ENCODE measurements at regions not wholly inside any gene's neighbourhood (a gene's known extent, or its start where the extent isn't known, plus 50 kb on each side); places are given as distances from the start of the nearest gene placed in this dataset.
"Not testable (repeated sequence)": the region's sequence is repeated elsewhere in the genome, so short reads cannot be mapped to it uniquely, and the experiment has no call there.

GRCh38 chr21:15119486-15119885 lies 54.7 kb upstream of the NRIP1 start:
- no peak for DNase-seq (ENCODE audit: low spot score)

- no peak for DNase-seq (ENCODE audit: low spot score)
Measured at GRCh38 chr21:15121097-15121654, 56.4 kb upstream of the NRIP1 start.

- DNase-seq (ENCODE audit: low spot score), result no peak
Measured at GRCh38 chr21:15121655-15122120, 56.9 kb upstream of the NRIP1 start.

DNA sequence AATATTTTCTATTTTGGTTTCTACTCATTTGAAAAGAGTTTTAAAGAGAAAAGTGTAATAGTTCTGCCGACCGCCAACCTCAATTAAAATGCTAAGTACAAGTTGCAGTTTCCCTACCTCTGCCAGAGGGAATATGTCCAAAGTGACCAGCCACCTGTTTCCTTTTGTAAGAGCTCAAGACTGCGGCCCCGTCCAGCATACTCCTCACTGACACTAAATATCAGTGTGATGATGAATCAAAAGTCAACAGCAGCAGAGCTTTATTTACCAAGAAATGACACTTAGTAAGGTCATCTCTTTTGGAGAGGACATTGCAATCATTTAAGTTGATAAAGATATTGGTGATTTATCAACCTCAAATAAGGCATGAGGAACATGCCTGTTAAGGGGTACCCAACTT lies 57.4 kb upstream of the NRIP1 start:
- DNase-seq (ENCODE audit: low spot score), result no peak

DNA sequence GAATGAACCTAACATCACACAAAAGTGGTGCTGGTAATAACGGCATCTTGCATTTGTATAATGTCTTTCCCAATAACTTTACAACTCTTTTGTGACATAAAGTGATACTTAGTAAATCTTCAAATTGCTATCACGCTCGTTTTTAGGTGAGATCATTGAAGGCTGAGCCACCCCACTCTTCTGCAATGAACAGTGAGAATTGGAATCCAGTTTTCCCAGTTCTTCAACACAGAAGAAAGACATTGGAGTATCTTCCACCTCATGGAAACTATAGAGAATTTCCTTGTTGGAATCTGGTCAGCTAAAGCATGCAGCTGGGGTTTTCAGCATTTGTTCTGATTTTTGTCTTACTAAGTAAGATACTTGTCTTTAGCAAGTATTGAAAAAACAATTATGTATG lies 59.9 kb upstream of the NRIP1 start:
- DNase-seq (ENCODE audit: low spot score), result no peak

DNA sequence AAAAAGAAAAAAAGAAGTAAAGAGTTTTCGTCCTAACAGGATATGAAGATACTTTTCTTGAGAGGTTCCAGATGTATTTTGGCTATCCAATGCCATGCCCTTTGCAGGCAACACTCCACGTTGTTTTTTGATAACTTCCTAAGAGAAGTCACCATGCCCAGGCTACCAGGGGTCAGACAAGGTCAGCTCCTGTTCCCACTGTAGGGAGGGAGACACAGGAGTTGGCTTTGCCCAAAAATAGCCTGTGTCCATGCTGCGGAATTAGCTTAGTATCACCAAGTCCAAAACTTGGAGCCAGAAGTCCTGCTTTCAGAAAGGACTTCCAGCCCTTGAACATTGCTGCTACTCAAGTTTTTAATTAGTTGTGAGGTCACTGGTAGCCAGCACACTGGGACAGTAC lies 62.1 kb upstream of the NRIP1 start:
- no peak for DNase-seq (ENCODE audit: low spot score)

DNA sequence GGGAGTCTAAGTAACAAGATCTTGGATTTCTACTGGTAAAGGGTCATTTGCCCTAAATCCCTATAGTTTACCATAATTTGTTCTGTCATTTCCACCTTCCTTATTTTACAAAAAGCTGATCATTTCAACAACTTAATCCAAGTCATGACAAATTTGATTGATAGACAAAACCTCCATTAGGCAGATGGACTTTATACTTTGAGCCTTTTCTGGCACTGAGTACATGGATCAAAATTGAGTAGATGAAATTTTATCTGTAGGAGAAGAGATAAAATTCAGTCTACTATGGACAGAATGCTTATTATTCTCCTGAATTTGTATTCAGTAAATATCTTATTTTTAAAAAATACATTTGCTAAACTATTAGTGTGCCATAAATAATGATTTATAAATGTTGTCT lies 62.6 kb upstream of the NRIP1 start:
- no peak for DNase-seq (ENCODE audit: low spot score)

GRCh38 chr21:15128267-15128666 lies 63.5 kb upstream of the NRIP1 start:
- no peak for DNase-seq (ENCODE audit: low spot score)

DNA sequence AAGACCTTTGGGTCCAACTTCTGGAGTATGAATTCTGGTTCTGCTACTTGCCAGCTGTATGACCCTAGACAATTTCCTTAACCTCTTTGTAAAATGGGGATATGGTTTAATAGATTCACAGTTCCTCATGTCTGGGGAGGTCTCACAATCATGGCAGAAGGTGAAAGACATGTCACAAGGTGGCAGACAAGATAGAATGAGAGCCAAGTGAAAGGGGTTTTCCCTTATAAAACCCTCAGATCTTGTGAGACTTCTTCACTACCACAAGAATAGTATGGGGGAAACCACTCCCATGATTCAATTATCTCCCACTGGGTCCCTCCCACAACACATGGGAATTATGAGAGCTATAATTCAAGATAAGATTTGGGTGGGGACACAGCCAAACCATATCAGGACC lies 63.9 kb upstream of the NRIP1 start:
- not testable (repeated sequence) for DNase-seq (ENCODE audit: low spot score)

DNA sequence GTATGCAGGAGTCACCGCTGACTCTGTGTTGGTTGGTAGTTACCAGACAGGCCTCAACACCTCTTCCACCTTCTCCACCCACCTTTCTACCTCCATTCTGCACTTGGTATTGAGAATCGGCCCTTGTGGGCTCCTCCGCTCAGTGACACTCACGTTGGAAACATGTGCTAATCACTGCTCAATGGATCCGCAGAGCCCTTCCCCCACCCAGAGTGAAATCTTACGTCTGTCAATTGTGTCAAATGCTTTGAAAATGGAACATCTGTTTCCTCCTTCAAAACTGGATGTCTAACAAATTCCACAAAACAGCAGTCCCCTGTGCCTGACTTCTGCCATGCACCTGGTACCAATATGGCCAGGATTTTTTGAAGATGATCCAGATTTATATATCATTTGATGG lies 65.5 kb upstream of the NRIP1 start:
- DNase-seq (ENCODE audit: low spot score), result no peak

DNA sequence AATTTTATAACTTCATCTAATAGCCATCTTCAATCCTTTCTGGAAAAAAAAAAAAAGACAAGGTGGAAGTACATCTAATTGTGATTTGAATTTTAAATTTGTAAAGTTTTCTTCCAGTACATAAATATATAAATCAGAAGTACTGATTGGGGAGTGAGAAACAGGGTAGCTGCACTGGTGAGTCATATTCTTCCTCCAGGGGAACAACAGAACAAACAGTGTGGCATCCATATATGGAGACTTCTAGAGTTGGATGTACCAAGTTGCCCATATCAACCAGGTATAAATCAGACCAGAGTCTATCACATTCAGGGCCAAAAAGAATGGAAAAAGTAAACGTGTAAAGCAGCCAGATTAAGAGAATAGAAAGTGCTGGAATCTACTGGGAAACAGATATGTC lies 66.0 kb upstream of the NRIP1 start:
- no peak for DNase-seq (ENCODE audit: low spot score)

- no peak for DNase-seq (ENCODE audit: low spot score)
Measured at GRCh38 chr21:15132781-15133180, 68.0 kb upstream of the NRIP1 start.

DNA sequence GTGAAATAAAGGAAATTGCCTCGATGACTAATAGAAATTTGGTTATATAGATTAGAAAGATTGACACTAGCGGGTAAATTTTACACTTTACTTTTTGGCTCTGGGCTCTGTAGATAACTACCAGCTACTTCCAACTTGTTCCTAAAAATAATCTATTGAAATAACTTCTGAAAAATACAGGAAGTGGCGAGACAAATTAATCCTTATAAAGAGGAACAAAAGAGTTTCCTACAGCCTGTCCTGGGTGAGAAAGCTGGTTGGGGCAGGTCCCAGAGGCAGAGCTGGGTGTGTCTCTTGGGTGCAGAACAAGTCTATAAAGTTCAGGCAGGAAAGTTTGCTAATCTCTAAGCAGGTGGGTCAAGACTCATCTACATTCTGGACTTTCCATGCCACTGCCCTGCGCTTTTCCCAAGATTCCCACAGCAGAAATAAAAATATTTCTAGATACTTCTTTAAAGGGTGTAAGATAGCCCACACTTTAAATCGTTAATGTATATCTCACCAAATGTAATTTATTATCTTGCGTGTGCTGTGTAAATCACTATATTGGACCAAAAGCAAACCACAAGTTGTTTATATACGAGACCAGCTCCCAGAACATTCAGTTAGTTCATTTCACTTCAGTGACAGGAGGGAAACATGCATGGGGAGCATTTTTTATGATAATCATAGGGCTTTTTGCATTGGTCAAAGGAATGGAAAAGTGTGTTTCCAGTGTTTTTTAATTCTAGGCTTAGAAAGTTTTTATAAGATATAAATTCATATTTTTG lies 70.1 kb upstream of the NRIP1 start:
- no peak for DNase-seq (ENCODE audit: low spot score)

- DNase-seq (ENCODE audit: low spot score), result no peak
Measured at GRCh38 chr21:15135867-15136629, 71.2 kb upstream of the NRIP1 start.

DNA sequence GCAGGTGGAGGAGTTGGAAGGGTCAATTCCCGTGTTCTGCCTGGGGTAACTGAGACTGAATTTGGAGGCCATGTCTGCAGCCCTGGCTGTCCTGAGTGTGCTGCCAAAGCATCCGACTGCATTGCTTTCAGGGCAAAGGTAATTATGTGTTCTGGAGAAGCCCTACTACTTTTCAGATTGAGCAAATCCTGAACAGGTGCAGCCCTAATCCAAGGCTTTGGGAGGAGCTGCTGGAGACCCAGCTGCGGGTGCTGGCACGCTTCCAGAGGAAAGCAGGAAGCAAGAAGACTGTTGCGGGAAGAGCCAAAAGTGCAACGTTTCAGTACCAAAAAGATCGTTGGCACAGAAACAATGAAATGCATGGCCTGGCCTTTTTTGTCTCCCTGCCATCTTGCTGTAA lies 73.7 kb upstream of the NRIP1 start:
- no peak for DNase-seq (ENCODE audit: low spot score)

DNA sequence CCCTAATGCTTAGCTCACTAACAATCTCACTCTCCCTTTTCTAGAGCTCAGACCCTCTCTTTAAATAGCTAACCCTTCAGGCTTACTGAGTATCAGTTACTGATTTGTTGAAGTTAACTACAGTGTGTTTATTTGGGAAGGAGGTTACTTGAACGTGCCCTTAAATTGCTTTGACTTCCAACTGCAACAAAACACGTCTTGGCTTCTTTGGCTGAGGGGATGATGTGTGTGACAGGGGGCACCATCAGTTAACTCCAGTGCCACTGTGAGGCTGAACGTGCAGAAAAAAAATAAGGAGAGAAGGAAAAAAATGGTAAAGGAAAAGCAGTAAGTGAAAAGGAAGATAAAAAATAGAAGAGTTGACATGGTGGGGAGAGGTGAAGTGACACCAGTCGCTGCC lies 75.1 kb upstream of the NRIP1 start:
- DNase-seq (ENCODE audit: low spot score), result no peak

- DNase-seq (ENCODE audit: low spot score), result no peak
Measured at GRCh38 chr21:15140321-15141019, 75.7 kb upstream of the NRIP1 start.

DNA sequence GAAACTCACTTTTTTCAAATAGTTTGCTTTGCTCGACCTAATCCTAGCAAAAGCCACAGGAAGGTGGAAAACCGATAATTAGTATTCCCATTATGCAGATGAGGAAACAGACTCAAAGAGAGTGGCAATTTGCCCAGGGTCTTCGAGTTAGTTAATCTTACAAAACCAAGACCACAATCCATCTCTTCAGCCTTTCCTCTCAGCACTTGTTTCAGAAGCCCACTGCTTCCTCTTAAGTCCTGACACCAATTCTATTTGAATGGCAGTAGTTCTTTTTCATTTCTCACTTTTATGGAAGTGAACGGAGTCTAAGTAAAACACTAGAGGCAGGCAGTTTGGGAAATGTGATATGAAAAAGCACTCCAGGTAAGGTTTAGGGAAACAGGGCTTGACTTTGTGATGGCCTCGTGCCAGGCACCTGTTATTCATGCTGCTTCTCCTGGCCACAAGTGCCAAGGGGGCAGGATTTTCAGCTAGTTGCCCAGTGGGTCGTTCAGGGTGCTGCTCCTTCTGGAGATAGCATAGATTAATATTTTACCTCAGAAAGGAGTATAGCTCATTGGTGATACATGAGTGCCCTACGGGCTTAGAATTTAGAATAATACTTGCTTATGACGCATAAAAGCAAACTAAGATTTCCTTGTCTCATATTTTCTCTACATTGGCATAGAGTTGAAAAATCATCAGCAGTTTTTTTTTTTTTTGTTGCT lies 76.6 kb upstream of the NRIP1 start:
- DNase-seq (ENCODE audit: low spot score), result no peak

DNA sequence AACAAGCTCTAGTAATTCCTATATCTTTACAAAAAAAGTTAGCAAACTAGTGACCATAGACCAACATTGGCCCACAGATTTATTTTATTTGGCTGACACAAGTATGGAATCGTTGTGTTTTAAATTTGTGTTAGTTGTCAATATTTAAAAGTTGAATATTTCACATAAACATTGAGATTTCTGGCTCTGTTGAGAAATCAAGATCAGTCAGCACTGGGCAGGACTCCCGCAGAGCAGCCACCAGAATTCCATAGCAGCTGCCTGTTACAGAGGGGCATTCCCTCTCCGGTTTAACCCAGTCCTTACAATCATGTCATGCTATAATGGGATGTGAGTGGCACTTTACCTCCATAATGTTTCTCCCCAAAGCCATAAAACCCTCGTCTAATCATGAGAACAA lies 79.2 kb upstream of the NRIP1 start:
- no peak for DNase-seq (ENCODE audit: low spot score)

- DNase-seq (ENCODE audit: low spot score), result no peak
Measured at GRCh38 chr21:15148437-15148836, 83.6 kb upstream of the NRIP1 start.

DNA sequence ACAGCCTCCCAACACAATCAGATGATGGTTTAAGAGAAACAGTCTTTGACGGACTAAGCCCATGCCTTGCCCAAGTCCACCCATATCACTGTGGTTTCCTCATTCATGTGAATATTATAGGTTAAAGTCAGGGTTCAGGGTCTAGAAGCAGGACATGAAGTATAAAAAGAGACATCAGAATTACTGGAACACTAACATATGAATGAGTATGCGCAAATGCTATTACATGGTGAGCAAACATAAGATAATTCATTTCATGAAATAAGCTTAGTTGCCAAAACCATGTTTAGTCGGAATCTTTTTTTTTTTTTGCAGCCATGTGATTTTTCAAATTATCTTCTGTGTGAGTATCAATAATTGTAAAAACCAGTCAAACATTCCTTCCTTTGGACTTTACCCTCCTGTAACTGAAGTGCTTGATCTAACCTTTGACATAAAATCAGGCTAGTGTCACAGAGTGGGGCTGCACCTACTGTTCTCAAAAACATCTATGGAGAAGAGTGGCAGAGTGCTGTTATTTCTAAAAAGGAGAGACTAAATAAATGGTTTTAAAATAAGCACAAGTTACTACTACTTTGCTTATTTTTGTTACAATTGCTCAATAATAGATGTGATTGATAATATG lies 84.9 kb upstream of the NRIP1 start:
- DNase-seq (ENCODE audit: low spot score), result no peak
